ENCODE measurements at regions not wholly inside any gene's neighbourhood (a gene's known extent, or its start where the extent isn't known, plus 50 kb on each side); places are given as distances from the start of the nearest gene placed in this dataset.

GRCh38 chr10:7477538-7478334 lies 66.9 kb upstream of the SFMBT2 start:
- no peak overlapping the region for H3K4me3 ChIP-seq (ENCODE audit: low read depth, low read length)
- ChIA-PET CTCF (no interaction called here), POLR2A (no interaction called here)
- no peak for TF ChIP-seq ZNF518A (tag by site-specific recombination; conservative IDR thresholded peaks at IDR 0.05; ENCODE audit: low read depth)
- no peak for TF ChIP-seq KLF10 (tag by site-specific recombination; IDR thresholded peaks at IDR 0.05)
- no peak for TF ChIP-seq ZNF24 (tag by site-specific recombination; IDR thresholded peaks at IDR 0.05)
- TF ChIP-seq ZNF48 (tag by site-specific recombination; IDR thresholded peaks at IDR 0.05): no peak
- no peak for TF ChIP-seq ZNF544 (tag by site-specific recombination; IDR thresholded peaks at IDR 0.05)
- TF ChIP-seq SCRT1 (tag by site-specific recombination; IDR thresholded peaks at IDR 0.05; ENCODE audit: borderline replicate concordance): peak; percentile 44; the same call in 1 of the 2 replicates
- no peak for TF ChIP-seq MZF1 (tag by site-specific recombination; IDR thresholded peaks at IDR 0.05; ENCODE audit: borderline replicate concordance)
- no peak for TF ChIP-seq ZNF311 (tag by site-specific recombination; IDR thresholded peaks at IDR 0.05; ENCODE audit: borderline replicate concordance)
- TF ChIP-seq HIC1 (tag by site-specific recombination; IDR thresholded peaks at IDR 0.05): no peak
- no peak for TF ChIP-seq SP3 (tag by site-specific recombination; IDR thresholded peaks at IDR 0.05)
- no peak for TF ChIP-seq ZFP3 (tag by site-specific recombination; IDR thresholded peaks at IDR 0.05; ENCODE audit: low read depth)
- TF ChIP-seq ZNF777 (tag by site-specific recombination; IDR thresholded peaks at IDR 0.05; ENCODE audit: borderline replicate concordance): no peak
- no peak for TF ChIP-seq ZBTB44 (tag by site-specific recombination; IDR thresholded peaks at IDR 0.05)
- peak; percentile 78 for TF ChIP-seq SCRT2 (tag by site-specific recombination; IDR thresholded peaks at IDR 0.05)
- TF ChIP-seq ZNF426 (tag by site-specific recombination; IDR thresholded peaks at IDR 0.05): no peak
- no peak for TF ChIP-seq ZSCAN18 (tag by site-specific recombination; IDR thresholded peaks at IDR 0.05)
- H3K4me1 ChIP-seq (ENCODE audit: control insufficient read depth, insufficient read depth, low read length): peaks cover 6% of the 10 kb centered on the region; the same call in 1 of the 2 replicates
- no peaks in the 10 kb centered on the region for H3K9me3 ChIP-seq (ENCODE audit: control insufficient read depth, insufficient read depth, low read depth, low read length)
- H3K27ac ChIP-seq (ENCODE audit: extremely low read depth, low read depth, low read length): no peak overlapping the region
- H3K36me3 ChIP-seq (ENCODE audit: control insufficient read depth in 2 of 2, insufficient read depth in 1 of 2, low read length in 2 of 2): no peaks in the 10 kb centered on the region

All from HEK293 (cell line).